Stromal cell of bone marrow (primary cell): ENCODE measurements at regions not wholly inside any gene's neighbourhood (a gene's known extent, or its start where the extent isn't known, plus 50 kb on each side); places are given as distances from the start of the nearest gene placed in this dataset.

ENCODE experiments used
- DNase-seq: peaks from one replicate; pipeline ENCODE4 v3.0.0-alpha.2; 2012; ENCODE audit warnings: low read depth

DNA sequence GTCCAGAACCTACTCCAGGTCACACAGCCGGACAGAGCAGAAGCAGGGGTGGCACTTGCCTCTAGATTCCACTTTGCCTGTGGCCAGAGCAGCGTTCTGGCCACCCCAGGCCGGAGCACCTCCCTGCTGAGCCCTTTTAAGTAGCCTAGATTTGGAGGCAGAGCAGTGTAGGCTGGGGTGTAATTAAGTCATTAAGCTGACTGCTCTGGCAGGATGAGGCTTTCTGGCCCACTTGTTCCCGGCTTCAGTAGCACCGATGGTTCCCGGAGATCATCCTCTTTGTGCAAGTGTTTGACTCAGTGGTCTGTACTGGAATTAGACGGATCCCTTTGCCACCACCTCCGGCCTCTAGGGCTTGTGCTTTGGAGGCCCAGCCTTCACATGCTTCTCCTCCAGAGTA, 281.9 kb upstream of the ANKRD55 start:
- DNase-seq = no peak

DNA sequence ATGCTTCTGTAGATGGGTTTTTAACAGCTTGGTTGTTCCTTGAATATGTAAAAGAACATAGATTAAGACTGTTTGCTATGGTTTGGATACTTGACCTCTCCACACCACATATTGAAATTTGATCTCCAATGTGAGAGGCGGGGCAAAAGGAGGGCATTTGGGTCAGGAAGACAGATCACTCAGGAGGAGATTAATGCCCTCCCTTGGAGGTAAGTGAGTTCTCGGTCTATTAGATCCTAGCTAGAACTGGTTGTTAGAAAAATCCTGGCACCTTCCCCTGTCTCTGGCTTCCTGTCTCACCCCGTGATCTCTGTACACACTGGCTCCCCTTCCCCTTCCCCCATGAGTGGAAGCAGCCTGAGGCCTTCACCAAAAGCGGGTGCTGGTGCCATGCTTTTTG, 281.1 kb upstream of the ANKRD55 start:
- DNase-seq = no peak

DNA sequence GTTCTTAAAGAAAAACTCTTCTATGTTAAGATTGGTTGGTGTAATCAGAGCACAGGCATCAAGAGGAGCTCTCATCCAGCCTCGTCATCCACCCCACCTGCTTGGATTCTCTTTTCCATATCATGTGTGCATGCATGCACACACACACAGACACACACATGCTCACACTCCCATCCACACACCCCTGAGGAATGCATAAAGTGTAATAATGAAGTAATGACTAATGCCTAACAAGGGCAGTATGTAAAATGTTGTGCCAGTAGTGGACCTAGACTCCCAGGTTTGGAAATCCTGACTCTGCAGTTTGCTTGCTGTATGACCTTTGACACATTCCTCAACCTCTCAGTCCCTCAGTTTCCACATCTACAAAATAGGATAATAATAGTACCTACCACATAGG, 280.0 kb upstream of the ANKRD55 start:
- DNase-seq = no peak

DNA sequence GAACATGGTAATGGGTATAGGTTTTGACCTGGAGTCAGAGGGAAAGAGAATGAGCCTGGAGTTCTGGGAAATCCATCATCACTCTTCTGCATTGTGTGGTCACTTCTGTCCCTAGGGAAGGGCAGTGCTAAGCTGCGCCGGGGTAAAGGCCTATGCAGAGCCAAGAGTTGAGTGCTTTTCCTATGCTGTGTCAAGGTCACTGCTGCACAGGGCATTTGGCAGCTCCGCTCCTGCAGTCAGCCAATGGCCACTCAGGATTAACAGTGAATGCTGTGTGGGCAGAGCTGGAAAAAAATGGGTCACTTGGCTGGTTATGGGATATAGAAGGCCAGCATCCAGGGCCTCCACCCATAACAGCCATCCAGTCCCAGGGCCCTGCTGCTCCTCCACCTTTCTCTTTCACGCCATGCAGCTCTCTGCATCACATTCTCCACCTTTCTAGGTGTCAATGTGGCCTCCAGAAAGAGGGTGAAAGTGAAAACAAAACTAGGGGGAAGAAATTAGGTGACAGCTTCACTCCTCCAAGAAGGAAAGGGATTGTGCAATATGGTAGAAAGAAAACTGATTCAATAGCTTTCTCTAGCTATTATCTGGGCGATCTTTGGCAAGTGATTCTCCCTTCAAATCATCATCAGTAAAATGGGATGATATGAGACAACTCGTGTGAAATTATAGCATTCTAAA, 279.3 kb upstream of the ANKRD55 start:
- no peak for DNase-seq

DNA sequence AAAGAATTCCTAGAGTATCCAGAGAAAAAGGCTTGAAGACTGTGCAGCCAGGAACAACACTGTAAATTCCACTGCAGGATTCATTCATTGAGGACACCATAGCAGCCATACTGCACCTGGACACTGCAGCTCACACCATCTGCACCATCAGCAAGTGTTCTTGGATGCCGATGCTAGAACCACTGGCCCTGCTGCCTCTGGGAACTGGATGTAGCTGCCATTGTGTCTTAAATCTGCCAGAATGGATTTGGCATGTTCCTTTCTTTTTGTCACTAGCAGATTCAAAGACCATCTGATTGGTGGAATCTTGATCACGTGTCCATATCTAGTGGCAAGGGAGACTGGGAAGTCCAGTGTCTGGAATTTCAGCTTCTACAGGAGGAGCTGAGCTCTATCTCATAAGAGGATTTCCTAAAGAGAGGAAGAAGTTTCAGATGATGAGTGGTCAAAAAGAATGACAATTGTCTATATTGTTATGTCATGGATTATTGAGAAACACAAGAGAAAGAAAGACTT, 278.3 kb upstream of the ANKRD55 start:
- no peak for DNase-seq

DNA sequence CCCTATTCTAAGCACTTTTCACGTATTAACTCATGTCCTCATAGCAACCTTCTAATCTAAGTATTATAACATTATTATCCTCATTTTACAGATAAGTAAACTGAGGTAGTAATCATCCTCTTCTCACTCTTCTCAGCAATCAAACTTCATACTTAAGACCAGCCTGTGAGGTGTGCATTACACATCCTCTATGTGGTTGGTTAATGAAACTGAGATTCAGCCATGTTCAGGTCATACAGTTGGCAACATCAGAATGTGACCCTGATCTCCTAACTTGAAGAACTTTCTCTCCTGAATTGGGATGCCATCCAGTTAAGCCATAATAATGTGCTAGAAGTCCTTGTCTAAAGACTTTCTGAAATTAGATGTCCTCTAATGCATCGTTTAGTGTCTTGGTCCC, 275.1 kb upstream of the ANKRD55 start:
- DNase-seq = no peak

DNA sequence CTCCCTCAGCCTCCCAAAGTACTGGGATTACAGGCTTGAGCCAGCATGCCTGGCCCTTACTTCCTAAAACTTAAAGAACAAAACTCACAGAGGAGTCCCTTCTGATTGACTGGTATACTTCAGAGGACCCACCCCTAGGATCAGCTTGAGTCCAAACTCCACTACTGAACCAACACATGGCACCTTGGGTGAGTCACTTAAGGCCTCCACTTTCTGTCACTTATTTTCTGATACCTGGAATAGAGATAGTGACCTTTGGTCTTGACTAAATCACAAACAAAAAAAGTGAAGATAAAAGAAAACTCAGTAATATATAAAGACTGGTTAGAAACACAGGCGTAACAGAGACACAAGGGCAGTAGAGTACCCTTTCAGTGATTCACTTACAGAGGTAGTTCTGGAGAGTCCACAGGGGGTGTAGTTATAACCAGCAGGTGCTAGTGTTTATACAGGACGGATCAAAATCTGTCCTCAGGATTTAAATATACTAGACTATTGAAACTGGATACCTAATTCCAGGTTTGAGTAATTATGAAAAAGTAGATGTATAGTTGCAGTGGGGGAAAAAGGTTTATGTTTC, 274.3 kb upstream of the ANKRD55 start:
- DNase-seq = no peak

DNA sequence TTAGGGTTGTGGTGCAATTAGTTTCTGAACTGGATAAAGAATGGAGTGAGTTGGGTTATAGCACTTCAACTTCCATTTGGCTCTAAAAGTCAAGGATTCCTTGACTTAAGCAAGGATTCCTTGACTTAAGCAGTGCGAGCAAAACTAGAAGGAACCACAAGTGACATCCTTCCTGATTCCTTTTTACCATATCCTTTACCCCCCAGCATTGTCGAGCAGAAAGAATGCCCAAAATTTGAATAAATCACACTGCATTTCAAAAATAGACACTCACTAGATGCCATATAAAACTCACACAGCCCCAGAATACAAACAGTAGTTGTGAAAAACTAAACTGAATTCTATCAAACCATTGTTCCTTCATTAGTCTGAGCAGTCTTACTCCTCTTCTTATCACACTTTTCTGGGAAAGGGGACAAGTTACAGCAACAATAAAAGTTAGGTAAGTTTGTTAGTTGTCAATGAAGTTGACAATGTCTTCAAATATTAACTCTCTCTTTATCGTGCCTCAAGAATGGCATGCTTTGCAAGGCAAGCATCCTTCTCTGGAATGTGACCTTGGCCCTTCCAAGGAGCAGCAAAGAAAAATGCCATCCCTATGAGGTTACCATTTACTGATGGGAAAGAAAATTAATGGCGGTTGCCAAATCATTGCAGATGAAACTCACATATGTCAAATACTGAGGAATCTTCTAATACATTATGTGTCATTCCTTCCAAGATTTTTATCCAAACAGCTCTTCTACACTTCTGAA, 273.3 kb upstream of the ANKRD55 start:
- no peak for DNase-seq

DNA sequence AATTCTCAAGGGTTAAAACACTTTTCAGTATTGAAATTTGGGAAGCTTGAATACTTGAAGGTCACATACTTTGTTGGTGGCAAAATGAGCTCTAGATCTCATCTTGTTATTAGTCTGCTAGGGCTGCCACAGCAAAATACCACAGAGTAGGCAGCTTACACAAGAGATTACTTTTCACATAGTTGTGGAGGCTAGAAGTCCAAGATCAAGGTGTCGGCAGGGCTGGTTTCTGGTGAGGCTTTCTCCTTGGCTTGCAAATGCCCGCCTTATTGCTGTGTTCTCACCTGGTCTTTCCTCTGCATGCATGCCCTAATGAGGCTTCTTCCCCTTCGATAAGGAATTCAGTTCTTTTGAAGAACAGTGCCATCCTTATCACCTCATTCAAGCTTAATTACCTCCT, 270.8 kb upstream of the ANKRD55 start:
- no peak for DNase-seq

DNA sequence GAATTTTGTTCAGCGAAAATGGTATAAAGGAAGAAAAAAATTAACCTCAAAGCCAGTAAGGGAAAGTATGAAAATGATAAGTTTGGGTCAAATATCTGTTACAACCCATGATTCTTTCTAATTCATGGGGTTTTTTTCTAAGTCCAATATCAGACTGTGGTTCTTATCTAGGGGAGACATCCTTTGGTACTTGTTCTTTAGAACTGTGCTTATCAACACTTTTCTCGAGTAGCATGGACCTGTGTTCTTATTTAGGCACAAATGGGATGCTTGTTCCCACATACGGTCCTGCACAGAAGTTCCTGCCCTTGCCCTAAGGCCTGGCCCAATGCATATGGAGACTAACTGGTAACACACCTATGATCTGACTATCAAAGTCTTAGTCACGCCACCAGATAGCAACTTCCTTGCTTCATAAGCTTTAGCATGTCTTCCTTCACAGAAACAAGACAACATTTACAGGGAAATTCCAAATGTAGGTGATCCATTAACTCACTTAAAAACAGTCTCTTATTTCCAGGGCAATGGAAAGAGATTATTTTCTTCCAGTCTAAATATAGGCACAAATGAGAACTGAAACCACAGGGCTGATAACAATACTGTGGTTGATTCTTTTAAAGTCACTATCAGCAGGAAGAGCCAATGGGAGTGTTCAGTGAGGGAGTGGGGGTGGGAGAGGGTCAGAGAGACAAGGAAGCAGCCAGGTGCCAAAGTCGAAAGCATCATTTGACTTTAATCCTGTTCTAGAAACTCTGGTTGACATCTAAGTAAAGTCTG, 268.8 kb upstream of the ANKRD55 start:
- no peak for DNase-seq

DNA sequence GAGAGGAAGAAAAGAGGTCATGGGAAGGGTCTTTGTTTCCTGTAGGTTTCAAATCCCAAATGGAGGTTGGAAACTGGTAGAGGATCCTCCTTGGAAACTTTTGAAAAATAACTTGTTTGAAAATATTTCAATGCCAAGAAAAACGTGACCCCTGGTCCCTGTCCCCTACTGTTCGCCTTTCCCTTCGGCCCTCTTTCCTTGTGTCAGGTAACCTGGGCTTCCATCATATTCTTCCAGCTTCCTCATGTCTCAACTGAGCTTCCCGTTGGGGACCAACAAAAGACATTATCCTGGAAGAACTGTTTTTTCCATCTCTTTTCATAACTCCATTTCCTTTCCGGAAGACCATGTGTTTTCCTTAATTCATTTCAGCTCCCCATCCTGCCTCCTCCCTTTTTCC, 266.8 kb upstream of the ANKRD55 start:
- DNase-seq = no peak

DNA sequence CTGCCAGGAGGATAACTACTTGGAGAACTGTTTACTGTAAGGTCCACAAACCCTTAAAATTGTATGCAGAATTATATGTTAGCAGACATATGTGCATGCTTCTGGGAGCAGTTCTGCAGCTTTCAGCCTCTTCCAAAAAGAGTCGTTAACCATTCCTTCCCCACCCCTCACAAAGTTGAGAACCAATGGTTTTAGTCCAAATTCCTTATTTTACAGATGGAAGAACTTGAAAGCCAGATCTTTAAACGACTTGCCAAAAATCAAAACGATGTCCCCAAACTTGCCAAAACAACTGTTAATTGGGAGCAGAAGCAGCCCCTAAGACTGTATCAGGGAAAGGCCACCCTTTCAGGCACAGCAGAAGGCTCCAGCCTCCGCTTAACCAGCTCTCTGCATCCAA, 266.4 kb upstream of the ANKRD55 start:
- DNase-seq = no peak

DNA sequence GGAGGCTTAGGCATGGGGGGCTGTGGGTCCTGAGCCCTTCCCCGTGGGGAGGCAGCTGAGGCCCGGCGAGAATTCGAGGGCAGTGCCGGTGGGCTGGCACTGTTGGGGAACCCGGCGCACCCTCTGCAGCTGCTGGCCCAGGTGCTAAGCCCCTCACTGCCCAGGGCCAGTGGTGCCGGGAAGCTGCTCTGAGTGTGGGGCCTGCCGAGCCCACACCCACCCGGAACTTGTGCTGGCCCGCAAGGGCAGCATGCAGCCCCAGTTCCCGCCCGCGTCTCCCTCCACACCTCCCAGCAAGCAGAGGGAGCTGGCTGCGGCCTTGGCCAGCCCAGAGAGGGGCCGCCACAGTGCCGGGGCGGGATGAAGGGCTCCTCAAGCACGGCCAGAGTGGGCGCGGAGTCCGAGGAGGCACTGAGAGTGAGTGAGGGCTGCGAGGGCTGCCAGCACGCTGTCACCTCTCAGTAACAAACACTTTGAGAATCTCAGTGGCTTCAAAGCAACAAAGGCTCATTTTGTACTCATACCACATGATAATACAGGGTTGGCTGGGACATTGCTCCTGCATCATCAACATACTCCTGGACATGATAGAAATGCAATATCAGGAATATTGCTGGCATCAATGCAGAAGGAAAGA, 265.7 kb upstream of the ANKRD55 start:
- DNase-seq = no peak

DNA sequence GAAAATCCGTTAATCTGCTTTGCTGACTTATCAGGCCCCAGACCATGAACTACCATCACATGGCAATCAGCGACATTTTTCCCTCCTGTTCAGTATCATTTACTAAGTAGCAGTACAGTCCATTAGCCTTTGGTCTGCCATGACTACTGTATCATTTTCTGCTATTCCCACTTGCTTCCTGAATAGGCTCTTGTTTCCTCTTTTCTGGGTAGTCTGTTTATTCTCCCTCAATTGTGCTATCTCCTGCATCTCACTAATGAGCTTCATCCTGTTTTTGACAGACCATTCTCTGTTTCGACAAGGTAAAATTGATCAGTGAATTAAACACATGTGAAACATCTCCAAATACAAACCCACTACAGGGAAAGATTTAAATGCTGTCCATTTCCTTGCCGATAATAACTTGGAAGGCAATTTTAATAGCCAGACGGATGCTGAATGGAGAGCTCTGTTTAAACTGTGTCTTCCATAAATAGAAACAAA, 263.5 kb upstream of the ANKRD55 start:
- no peak for DNase-seq

DNA sequence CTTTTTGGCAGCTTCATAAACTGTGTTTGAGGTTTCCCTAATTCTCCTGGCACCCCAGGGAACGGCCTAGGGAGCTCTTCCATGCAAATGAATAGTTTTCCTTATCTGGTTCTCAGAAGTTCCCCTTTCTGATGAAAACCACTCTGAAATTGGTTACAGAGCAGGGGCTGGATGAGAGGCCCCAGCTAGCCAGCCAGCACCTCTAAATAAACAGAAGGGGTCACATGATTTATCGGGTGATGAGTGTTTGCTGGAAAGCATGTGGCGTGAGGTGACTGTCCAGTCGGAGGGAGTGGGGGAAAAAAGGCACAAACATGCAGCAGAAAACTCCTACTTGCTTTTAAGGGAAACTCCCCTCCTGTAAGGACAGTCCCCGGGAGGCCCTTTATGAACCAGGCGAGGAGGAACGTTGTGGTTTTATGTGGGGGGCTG, 261.2 kb upstream of the ANKRD55 start:
- DNase-seq = peak; percentile 10

DNA sequence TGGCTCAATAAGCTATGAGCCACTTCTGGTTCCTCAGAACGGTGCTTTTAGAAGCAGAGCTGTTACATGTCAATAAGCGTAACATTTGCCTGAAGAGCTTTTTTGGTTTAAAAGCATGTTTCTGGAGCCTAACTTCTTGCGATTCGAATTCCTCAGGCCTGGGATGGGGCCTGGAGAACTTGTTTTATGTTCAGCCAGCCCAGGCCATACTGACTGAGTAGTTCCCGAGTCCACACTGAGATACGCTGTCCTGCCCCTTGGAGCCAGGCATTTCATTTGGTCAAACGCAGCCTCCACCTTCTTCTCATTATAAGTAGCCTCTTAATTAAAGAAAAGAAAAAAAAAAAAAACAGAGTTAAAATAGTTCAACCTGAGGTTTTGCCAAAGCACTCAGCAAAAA, 260.6 kb upstream of the ANKRD55 start:
- DNase-seq = no peak

DNA sequence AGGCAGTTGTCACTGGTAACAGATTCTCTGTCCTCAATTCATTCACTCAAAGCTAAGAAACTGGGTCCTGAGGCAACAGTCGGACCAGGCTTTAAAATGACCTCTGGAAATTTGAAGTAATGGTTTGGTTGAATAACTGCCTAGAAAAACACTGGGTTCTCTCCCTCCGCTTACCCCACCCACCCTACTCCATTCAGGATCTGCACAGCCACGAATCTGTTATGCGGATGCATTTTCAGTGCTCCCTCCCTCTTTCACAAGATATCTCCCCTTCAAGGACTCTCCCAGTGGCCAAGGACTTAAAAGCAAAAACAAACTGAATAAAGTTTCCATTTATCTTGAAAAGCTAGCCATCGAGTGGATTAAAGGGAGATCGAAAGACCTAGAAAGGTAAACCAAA, 260.2 kb upstream of the ANKRD55 start:
- DNase-seq = no peak

DNA sequence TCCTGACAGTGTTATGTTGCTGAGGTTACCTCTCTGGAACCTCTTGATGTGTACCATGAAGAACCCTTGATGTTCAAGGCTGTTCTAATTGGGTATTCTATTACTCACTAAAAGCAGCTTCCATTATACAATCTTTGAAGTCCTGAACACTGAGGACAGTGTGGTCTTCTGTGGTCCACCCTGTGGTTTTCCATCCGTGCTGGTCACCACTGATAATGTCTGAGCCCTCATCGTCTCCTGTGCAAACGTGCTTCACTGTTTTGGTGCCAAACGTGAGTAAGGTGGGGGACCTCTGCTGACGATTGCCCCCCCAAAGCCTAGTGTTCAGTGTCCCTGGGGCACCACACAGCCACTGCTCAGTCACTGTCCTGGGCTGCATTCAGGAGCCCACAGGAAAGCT, 259.7 kb upstream of the ANKRD55 start:
- no peak for DNase-seq

DNA sequence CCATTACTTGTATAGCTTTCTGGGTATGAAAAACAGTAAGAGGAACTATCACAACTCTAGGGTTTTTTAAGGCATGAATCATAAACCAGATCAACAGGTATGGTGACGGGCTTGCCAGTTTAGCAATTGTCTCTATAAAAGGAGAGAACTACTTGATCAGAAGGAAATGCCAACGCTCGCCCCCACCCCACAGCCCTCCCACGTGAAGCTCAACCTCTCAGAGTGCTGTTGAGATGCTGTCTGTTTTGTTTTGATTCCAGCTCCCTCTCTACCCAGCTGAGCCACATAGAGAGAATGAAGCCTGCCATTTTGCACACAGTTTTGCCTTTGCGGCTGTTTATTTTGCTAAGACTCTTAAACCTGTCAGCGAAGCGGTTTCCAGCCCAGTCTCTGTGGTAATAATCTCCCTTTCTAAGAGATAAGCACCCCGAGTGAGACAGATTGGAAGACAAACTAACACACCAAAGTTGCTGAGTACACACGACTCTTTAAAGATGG, 257.9 kb upstream of the ANKRD55 start:
- no peak for DNase-seq

DNA sequence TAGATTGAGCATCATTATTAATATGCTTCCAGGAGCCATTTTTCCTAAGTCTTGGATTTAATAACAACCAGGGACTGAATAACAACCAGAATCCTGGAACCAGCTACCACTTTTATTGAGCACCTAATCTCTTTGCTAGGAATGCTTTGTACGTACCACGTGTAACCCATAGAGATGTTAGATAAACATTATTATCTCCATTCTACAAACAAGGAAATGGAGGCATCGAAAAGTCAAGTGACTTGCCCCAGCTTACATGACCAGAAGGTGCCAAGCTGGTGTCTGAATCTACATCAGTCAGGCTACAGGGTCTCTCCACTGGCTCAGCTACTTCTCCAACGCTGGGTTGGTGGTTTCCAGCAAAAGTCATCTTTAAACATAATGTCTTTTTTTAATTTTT, 256.1 kb upstream of the ANKRD55 start:
- DNase-seq = no peak

DNA sequence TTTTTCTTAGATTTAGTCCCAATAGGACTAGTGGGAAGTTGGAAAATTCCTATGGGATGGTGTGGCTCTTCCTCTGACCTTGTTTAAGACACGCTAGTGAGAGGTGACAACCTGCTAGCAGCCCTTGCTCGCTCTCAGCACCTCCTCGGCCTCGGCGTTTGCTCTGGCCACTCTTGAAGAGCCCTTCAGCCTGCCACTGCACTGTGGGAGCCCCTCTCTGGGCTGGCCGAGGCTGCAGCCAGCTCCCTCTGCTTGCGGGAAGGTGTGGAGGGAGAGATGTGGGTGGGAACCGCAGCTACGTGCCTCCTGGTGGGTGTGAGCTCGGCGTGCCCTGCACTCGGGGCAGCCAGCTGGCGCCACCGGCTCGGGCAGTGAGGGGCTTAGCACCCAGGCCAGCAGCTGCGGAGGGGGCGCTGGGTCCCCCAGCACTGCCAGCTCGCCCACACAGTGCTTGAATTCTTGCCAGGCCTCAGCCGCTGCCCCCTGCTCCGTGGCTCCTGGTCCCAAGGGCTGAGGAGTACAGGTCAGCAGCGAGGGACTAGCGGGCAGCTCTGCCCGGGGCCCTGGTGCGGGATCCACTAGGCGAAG, 254.5 kb upstream of the ANKRD55 start:
- no peak for DNase-seq
